PC-9 (cell line): ENCODE measurements at regions not wholly inside any gene's neighbourhood (a gene's known extent, or its start where the extent isn't known, plus 50 kb on each side); places are given as distances from the start of the nearest gene placed in this dataset.

Experiments used
- EZH2 ChIP-seq: fragments of 200-600 bp; sonication (generic); IDR thresholded peaks from 2 replicates; pipeline ENCODE4 v1.8.0; 2017; ENCODE audit warnings: antibody characterized with exemption, low read depth
- TF ChIP-seq, protein P1 (sequence below): fragments of 200-600 bp; sonication (generic); conservative IDR thresholded peaks from 2 replicates; pipeline ENCODE4 v1.6.1; 2017; ENCODE audit warnings: mixed run types, antibody characterized with exemption, mild to moderate bottlenecking, moderate library complexity

DNA sequence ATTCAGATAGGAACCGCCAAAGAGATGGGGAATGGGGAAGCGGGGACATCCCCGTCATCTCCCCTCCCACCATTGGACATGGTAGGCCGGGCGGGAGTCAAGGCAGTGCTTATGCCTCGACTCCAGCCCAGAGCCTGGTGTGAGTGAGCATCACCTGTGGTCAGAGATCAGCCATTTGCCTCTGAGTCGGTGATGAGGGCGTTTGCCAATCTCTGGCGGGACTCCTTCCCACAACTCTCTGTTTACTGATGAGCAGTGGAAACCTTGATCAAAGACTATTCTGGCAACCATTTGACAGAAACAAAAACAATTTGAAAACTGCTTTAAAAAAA, 63.9 kb upstream of the HES1 start:
- TF ChIP-seq, protein P1, sequence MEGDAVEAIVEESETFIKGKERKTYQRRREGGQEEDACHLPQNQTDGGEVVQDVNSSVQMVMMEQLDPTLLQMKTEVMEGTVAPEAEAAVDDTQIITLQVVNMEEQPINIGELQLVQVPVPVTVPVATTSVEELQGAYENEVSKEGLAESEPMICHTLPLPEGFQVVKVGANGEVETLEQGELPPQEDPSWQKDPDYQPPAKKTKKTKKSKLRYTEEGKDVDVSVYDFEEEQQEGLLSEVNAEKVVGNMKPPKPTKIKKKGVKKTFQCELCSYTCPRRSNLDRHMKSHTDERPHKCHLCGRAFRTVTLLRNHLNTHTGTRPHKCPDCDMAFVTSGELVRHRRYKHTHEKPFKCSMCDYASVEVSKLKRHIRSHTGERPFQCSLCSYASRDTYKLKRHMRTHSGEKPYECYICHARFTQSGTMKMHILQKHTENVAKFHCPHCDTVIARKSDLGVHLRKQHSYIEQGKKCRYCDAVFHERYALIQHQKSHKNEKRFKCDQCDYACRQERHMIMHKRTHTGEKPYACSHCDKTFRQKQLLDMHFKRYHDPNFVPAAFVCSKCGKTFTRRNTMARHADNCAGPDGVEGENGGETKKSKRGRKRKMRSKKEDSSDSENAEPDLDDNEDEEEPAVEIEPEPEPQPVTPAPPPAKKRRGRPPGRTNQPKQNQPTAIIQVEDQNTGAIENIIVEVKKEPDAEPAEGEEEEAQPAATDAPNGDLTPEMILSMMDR, result no peak
- TF ChIP-seq EZH2, result no peak
